OCI-LY7 (cell line): ENCODE measurements at regions not wholly inside any gene's neighbourhood (a gene's known extent, or its start where the extent isn't known, plus 50 kb on each side); places are given as distances from the start of the nearest gene placed in this dataset.

Experiments used
- BruUV-seq: library from RNA; stranded (reverse); fragments of 400-500 nt; replicated peaks from 2 replicates; lab custom pipeline; 2021; lab: Mats Ljungman, UMichigan
- CTCF ChIA-PET: fragments of 300-600 bp; sonication (Branson Sonifier 250); formaldehyde crosslinking; loops from one replicate; lab custom pipeline; 2022; ENCODE audit warnings: antibody characterized with exemption; ENCODE audit not compliant: unreplicated experiment; lab: Charles Lee
- POLR2A ChIA-PET: fragments of 300-600 bp; sonication (Branson Sonifier 250); formaldehyde crosslinking; loops from one replicate; lab custom pipeline; 2022; ENCODE audit warnings: antibody characterized with exemption; lab: Charles Lee
- DNase-seq: peaks from one replicate; pipeline ENCODE4 v3.0.0-alpha.2; 2015; ENCODE audit warnings: low spot score
- H2AFZ ChIP-seq: fragments of 200-600 bp; sonication (generic), shearing (Covaris generic); 2 replicates; pipeline ENCODE4 v1.6.1; 2014; ENCODE audit warnings: mild to moderate bottlenecking, antibody characterized with exemption, low read length, moderate library complexity
- H3K27ac ChIP-seq: fragments of 200-600 bp; sonication (generic); 2 replicates; pipeline ENCODE4 v1.5.1; 2014; ENCODE audit warnings: mixed run types, low read depth, mild to moderate bottlenecking, moderate library complexity, low read length, inconsistent platforms; ENCODE audit not compliant: poor library complexity, severe bottlenecking
- H3K36me3 ChIP-seq: fragments of 200-600 bp; sonication (generic); 2 replicates; pipeline ENCODE4 v1.6.1; 2014; ENCODE audit warnings: mild to moderate bottlenecking, antibody characterized with exemption, low read length, moderate library complexity, mixed read lengths; ENCODE audit not compliant: insufficient read depth
- H3K4me1 ChIP-seq: fragments of 200-600 bp; sonication (generic); 2 replicates; pipeline ENCODE4 v1.5.1; 2014; ENCODE audit warnings: mild to moderate bottlenecking, low read length; ENCODE audit not compliant: insufficient read depth, poor library complexity, severe bottlenecking
- H3K4me2 ChIP-seq: fragments of 200-600 bp; sonication (generic); 2 replicates; pipeline ENCODE4 v1.6.1; 2014; ENCODE audit warnings: mild to moderate bottlenecking, low read length
- H3K4me3 ChIP-seq: fragments of 200-600 bp; sonication (generic); 2 replicates; pipeline ENCODE4 v1.5.1; 2014; ENCODE audit warnings: mild to moderate bottlenecking, low read depth, low read length; ENCODE audit not compliant: poor library complexity, severe bottlenecking
- H3K79me2 ChIP-seq: fragments of 200-600 bp; sonication (generic); 2 replicates; pipeline ENCODE4 v1.6.1; 2016; ENCODE audit warnings: low read depth, mild to moderate bottlenecking, low read length, moderate library complexity, mixed read lengths; ENCODE audit not compliant: insufficient read depth
- H3K9me2 ChIP-seq: fragments of 200-600 bp; sonication (generic); 2 replicates; pipeline ENCODE4 v1.6.1; 2016; ENCODE audit warnings: mild to moderate bottlenecking, low read length, mixed read lengths; ENCODE audit not compliant: insufficient read depth
- H3K9me3 ChIP-seq: fragments of 200-600 bp; sonication (generic); 2 replicates; pipeline ENCODE4 v1.6.1; 2014; ENCODE audit warnings: mild to moderate bottlenecking, mixed run types, low read length, mixed read lengths
- H4K20me1 ChIP-seq: fragments of 200-600 bp; sonication (generic); 2 replicates; pipeline ENCODE4 v1.6.1; 2014; ENCODE audit warnings: mild to moderate bottlenecking, antibody characterized with exemption, low read length, moderate library complexity, mixed read lengths; ENCODE audit not compliant: insufficient read depth
- EZH2phosphoT487 ChIP-seq: fragments of 200-600 bp; sonication (generic); IDR thresholded peaks from 2 replicates; pipeline ENCODE4 v1.6.1; 2018; ENCODE audit warnings: low read depth, borderline replicate concordance, mild to moderate bottlenecking, mixed run types, antibody characterized with exemption, low read length, moderate library complexity, mixed read lengths
- intact Hi-C: fragments of 100-400 bp; cut with micrococcal nuclease; formaldehyde crosslinking; loops from one replicate; pipeline ENCODE4 v1.10.0; 2022; ENCODE audit not compliant: unreplicated experiment
- TF ChIP-seq, protein P1 (sequence below): fragments of 200-600 bp; sonication (generic); conservative IDR thresholded peaks from 2 replicates; pipeline ENCODE4 v1.5.1; 2014; ENCODE audit warnings: mild to moderate bottlenecking, antibody characterized with exemption, low read length, moderate library complexity, mixed read lengths

- CTCF ChIA-PET, result no interaction called here
- no peaks in the 10 kb centered on the region for H3K9me3 ChIP-seq
- H3K4me3 ChIP-seq, result no peak overlapping the region
- H4K20me1 ChIP-seq, result no peaks in the 10 kb centered on the region
- no peaks in the 10 kb centered on the region for H3K9me2 ChIP-seq
- no peak overlapping the region for H3K4me2 ChIP-seq
- no peak for TF ChIP-seq EZH2phosphoT487
- TF ChIP-seq, protein P1, sequence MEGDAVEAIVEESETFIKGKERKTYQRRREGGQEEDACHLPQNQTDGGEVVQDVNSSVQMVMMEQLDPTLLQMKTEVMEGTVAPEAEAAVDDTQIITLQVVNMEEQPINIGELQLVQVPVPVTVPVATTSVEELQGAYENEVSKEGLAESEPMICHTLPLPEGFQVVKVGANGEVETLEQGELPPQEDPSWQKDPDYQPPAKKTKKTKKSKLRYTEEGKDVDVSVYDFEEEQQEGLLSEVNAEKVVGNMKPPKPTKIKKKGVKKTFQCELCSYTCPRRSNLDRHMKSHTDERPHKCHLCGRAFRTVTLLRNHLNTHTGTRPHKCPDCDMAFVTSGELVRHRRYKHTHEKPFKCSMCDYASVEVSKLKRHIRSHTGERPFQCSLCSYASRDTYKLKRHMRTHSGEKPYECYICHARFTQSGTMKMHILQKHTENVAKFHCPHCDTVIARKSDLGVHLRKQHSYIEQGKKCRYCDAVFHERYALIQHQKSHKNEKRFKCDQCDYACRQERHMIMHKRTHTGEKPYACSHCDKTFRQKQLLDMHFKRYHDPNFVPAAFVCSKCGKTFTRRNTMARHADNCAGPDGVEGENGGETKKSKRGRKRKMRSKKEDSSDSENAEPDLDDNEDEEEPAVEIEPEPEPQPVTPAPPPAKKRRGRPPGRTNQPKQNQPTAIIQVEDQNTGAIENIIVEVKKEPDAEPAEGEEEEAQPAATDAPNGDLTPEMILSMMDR, result no peak
- no TSS peak for BruUV-seq
- no peak for DNase-seq
- H3K4me1 ChIP-seq, result no peaks in the 10 kb centered on the region
- no peak overlapping the region for H3K27ac ChIP-seq
- POLR2A ChIA-PET, result interaction anchor here (0.9 kb wide), 1 partner anchor 18 kb away, joined by 3 read pairs; no protein-coding TSS in a partner anchor
- intact Hi-C loops, result no loop called here
- no peaks in the 10 kb centered on the region for H3K36me3 ChIP-seq
- no peaks in the 10 kb centered on the region for H3K79me2 ChIP-seq
- no peak overlapping the region for H2AFZ ChIP-seq
These were observed 311.2 kb upstream of the FAT3 start for GRCh38 chr11:91913407-91913806.

GRCh38 chr11:91912322-91912721, 312.3 kb upstream of the FAT3 start:
- no peaks in the 10 kb centered on the region for H4K20me1 ChIP-seq
- no peak overlapping the region for H2AFZ ChIP-seq
- no peak overlapping the region for H3K27ac ChIP-seq
- no peaks in the 10 kb centered on the region for H3K79me2 ChIP-seq
- H3K9me3 ChIP-seq, result no peaks in the 10 kb centered on the region
- TF ChIP-seq, protein P1, result no peak
- TF ChIP-seq EZH2phosphoT487, result no peak
- no peaks in the 10 kb centered on the region for H3K9me2 ChIP-seq
- no peak for DNase-seq
- no peak overlapping the region for H3K4me3 ChIP-seq
- intact Hi-C loops, result no loop called here
- no TSS peak for BruUV-seq
- ChIA-PET CTCF (no interaction called here), POLR2A (interaction anchor here (0.5 kb wide), 1 partner anchor 1296 kb away, joined by 3 read pairs; no protein-coding TSS in a partner anchor)
- no peaks in the 10 kb centered on the region for H3K36me3 ChIP-seq
- H3K4me2 ChIP-seq, result no peak overlapping the region
- no peaks in the 10 kb centered on the region for H3K4me1 ChIP-seq

DNA sequence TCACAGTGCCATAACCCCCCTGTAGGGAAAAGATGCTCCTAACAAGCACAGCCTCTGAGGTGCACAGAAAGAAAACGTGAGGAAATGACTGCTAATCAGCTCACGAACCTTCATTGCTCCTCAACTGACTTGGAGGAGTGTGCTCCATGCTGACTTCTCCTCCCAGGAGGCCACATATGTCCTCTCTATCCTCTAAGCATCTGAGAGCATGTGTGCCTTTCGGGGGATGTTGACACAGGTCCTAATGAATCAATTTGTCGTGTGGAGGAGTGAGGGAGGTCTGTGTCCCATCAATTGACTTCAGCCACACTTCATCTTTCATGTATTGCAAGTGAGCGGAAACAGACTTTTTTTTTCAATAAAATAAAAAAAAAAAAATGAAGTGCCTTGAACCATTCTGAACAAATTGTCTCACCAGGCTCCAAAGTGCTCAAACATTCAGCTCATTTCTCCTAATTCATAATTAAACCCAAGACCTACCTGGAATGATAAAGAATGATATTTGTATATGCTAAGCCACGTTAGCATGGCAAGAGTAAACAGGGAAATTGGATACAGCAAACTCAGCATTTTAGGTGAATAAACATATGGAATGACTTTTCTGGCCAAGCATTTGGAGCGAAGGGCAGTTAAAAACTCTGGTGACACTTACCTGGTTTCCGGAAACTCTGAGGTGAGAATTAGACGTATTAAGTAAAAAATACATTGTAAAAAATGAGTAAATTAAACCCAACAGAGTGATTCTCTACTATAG, 317.6 kb upstream of the FAT3 start:
- Histone ChIP-seq H3K4me3 (no peak overlapping the region), H3K9me3 (no peaks in the 10 kb centered on the region), H2AFZ (no peak overlapping the region), H3K4me1 (no peaks in the 10 kb centered on the region), H3K4me2 (no peak overlapping the region), H3K36me3 (no peaks in the 10 kb centered on the region), H3K79me2 (no peaks in the 10 kb centered on the region), H3K9me2 (no peaks in the 10 kb centered on the region), H3K27ac (no peak overlapping the region), H4K20me1 (no peaks in the 10 kb centered on the region)
- TF ChIP-seq, protein P1, result no peak
- TF ChIP-seq EZH2phosphoT487, result no peak
- POLR2A ChIA-PET, result no interaction called here
- CTCF ChIA-PET, result no interaction called here
- intact Hi-C loops, result no loop called here
- no TSS peak for BruUV-seq
- no peak for DNase-seq
